DND-41 (cell line): ENCODE measurements at regions not wholly inside any gene's neighbourhood (a gene's known extent, or its start where the extent isn't known, plus 50 kb on each side); places are given as distances from the start of the nearest gene placed in this dataset.

Experiments used
- CTCF ChIP-seq: IDR thresholded peaks from 2 replicates; pipeline ENCODE4 v1.5.1; 2012; ENCODE audit warnings: borderline replicate concordance, low read length, moderate library complexity, mild to moderate bottlenecking; ENCODE audit not compliant: poor library complexity, severe bottlenecking; ENCODE audit errors: extremely low read depth
- EZH2 ChIP-seq: IDR thresholded peaks from 3 replicates; pipeline ENCODE4 v1.6.1; 2012; ENCODE audit warnings: borderline replicate concordance, low read depth, mild to moderate bottlenecking, moderate library complexity, low read length, inconsistent platforms; ENCODE audit not compliant: severe bottlenecking

- TF ChIP-seq CTCF (no peak), EZH2 (no peak)
Measured at GRCh38 chr20:42003380-42003779, 385.2 kb upstream of the CHD6 start.
